ENCODE measurements at regions not wholly inside any gene's neighbourhood (a gene's known extent, or its start where the extent isn't known, plus 50 kb on each side); places are given as distances from the start of the nearest gene placed in this dataset.

DNA sequence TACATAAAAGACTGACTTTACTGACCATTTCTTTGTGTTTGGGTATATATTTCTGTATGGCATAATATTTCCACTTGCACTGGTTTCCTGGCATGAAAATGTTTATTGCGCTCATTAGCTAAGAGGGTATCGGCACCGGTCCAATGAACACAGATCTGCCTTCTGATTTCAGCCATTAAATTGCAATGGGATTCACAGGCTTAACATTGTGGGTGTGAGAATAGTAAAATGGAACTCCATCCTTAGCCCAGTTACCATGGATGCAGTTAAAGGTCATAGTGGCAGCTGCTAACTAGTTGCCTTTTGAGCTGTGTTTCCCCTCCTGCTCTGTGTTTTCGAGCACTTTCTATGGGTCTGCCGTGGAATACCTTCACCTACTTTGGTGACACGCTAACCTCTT lies 352.6 kb upstream of the POU3F3 start:
- Histone ChIP-seq H3K4me3 (replicated peaks; ENCODE audit: insufficient read depth, low read length) (no peak overlapping the region), H3K27me3 (ENCODE audit: insufficient read depth, poor library complexity, severe bottlenecking) (peaks cover 2% of the 10 kb centered on the region), H3K27ac (replicated peaks) (no peak overlapping the region)
- DNase-seq (ENCODE audit: low read depth in 1 of 2, low spot score in 1 of 2): no peak
- TF ChIP-seq, protein P1, sequence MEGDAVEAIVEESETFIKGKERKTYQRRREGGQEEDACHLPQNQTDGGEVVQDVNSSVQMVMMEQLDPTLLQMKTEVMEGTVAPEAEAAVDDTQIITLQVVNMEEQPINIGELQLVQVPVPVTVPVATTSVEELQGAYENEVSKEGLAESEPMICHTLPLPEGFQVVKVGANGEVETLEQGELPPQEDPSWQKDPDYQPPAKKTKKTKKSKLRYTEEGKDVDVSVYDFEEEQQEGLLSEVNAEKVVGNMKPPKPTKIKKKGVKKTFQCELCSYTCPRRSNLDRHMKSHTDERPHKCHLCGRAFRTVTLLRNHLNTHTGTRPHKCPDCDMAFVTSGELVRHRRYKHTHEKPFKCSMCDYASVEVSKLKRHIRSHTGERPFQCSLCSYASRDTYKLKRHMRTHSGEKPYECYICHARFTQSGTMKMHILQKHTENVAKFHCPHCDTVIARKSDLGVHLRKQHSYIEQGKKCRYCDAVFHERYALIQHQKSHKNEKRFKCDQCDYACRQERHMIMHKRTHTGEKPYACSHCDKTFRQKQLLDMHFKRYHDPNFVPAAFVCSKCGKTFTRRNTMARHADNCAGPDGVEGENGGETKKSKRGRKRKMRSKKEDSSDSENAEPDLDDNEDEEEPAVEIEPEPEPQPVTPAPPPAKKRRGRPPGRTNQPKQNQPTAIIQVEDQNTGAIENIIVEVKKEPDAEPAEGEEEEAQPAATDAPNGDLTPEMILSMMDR (IDR thresholded peaks at IDR 0.05; ENCODE audit: insufficient read depth, low read length): no peak
- no peak for TF ChIP-seq SPI1 (IDR thresholded peaks at IDR 0.05; ENCODE audit: borderline replicate concordance, low read depth)
- TF ChIP-seq, protein P2, sequence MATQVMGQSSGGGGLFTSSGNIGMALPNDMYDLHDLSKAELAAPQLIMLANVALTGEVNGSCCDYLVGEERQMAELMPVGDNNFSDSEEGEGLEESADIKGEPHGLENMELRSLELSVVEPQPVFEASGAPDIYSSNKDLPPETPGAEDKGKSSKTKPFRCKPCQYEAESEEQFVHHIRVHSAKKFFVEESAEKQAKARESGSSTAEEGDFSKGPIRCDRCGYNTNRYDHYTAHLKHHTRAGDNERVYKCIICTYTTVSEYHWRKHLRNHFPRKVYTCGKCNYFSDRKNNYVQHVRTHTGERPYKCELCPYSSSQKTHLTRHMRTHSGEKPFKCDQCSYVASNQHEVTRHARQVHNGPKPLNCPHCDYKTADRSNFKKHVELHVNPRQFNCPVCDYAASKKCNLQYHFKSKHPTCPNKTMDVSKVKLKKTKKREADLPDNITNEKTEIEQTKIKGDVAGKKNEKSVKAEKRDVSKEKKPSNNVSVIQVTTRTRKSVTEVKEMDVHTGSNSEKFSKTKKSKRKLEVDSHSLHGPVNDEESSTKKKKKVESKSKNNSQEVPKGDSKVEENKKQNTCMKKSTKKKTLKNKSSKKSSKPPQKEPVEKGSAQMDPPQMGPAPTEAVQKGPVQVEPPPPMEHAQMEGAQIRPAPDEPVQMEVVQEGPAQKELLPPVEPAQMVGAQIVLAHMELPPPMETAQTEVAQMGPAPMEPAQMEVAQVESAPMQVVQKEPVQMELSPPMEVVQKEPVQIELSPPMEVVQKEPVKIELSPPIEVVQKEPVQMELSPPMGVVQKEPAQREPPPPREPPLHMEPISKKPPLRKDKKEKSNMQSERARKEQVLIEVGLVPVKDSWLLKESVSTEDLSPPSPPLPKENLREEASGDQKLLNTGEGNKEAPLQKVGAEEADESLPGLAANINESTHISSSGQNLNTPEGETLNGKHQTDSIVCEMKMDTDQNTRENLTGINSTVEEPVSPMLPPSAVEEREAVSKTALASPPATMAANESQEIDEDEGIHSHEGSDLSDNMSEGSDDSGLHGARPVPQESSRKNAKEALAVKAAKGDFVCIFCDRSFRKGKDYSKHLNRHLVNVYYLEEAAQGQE (IDR thresholded peaks at IDR 0.05; ENCODE audit: insufficient replicate concordance, low read depth): no peak
- TF ChIP-seq GABPA (IDR thresholded peaks at IDR 0.05; ENCODE audit: low read depth): no peak
- TF ChIP-seq POLR2AphosphoS5 (IDR thresholded peaks at IDR 0.05; ENCODE audit: low read depth): no peak

DNA sequence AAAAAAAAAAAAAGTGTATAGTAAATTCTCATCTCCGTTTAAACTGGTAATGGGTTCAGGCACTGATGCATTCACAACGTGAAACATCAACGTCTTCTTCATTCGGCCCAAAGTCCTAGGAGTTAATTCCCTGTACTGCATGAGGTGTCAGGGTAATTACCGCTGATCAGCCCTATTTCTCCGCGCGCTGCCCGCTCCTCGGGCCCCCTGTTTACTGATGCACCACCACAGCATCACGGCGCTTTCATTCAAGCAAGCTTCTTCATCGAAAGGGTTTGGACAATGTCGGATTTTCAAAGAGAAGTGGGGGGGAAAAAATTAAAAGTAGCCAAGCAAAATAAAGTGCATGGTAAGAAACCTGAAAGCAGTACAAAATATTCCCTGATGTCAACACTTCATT lies 352.0 kb upstream of the POU3F3 start:
- Histone ChIP-seq H3K27me3 (ENCODE audit: insufficient read depth, poor library complexity, severe bottlenecking) (peaks cover 2% of the 10 kb centered on the region), H3K4me3 (replicated peaks; ENCODE audit: insufficient read depth, low read length) (no peak overlapping the region), H3K27ac (replicated peaks) (no peak overlapping the region)
- no peak for DNase-seq (ENCODE audit: low read depth in 1 of 2, low spot score in 1 of 2)
- TF ChIP-seq GABPA (IDR thresholded peaks at IDR 0.05; ENCODE audit: low read depth) (no peak), SPI1 (IDR thresholded peaks at IDR 0.05; ENCODE audit: borderline replicate concordance, low read depth) (no peak), POLR2AphosphoS5 (IDR thresholded peaks at IDR 0.05; ENCODE audit: low read depth) (no peak)
- TF ChIP-seq, protein P1 (IDR thresholded peaks at IDR 0.05; ENCODE audit: insufficient read depth, low read length): no peak
- TF ChIP-seq, protein P2 (IDR thresholded peaks at IDR 0.05; ENCODE audit: insufficient replicate concordance, low read depth): no peak

DNA sequence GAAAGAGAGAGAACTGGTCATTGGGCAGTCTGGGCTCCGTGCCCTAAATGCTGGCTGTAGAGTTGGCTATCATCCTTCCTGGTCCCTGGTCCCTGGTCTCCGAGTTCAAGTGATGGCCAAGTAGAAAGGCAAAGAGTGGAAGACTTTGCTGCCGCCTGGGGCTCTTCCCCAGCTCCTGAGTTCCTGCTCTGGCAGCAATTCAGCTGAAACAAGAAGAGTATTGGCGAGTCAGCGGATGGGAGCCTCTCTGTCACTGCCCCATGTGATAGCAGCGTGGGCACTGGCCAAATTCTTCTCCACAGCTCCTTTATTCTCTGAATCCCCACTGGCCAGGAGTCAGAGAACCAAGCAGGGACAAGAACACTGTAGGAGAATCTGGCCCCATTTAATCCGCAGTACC lies 351.0 kb upstream of the POU3F3 start:
- Histone ChIP-seq H3K27me3 (ENCODE audit: insufficient read depth, poor library complexity, severe bottlenecking) (peaks cover 2% of the 10 kb centered on the region), H3K27ac (replicated peaks) (no peak overlapping the region), H3K4me3 (replicated peaks; ENCODE audit: insufficient read depth, low read length) (no peak overlapping the region)
- TF ChIP-seq, protein P2 (IDR thresholded peaks at IDR 0.05; ENCODE audit: insufficient replicate concordance, low read depth): no peak
- TF ChIP-seq SPI1 (IDR thresholded peaks at IDR 0.05; ENCODE audit: borderline replicate concordance, low read depth) (no peak), POLR2AphosphoS5 (IDR thresholded peaks at IDR 0.05; ENCODE audit: low read depth) (no peak), GABPA (IDR thresholded peaks at IDR 0.05; ENCODE audit: low read depth) (no peak)
- TF ChIP-seq, protein P1 (IDR thresholded peaks at IDR 0.05; ENCODE audit: insufficient read depth, low read length): no peak
- no peak for DNase-seq (ENCODE audit: low read depth in 1 of 2, low spot score in 1 of 2)

Measured in HL-60 (cell line).